ENCODE measurements at regions not wholly inside any gene's neighbourhood (a gene's known extent, or its start where the extent isn't known, plus 50 kb on each side); places are given as distances from the start of the nearest gene placed in this dataset.

GRCh38 chr6:84867521-84867920 lies 103.1 kb upstream of the TBX18 start:
- TF ChIP-seq ZNF138 (CRISPR knock-in tag; conservative IDR thresholded peaks at IDR 0.05) (no peak), PREB (CRISPR knock-in tag; IDR thresholded peaks at IDR 0.05; ENCODE audit: borderline replicate concordance) (no peak), JAZF1 (CRISPR knock-in tag; IDR thresholded peaks at IDR 0.05) (no peak), STAT6 (CRISPR knock-in tag; conservative IDR thresholded peaks at IDR 0.05; ENCODE audit: low read depth) (no peak)

Data from WTC11 (cell line).